GM12875 (cell line): ENCODE measurements at regions not wholly inside any gene's neighbourhood (a gene's known extent, or its start where the extent isn't known, plus 50 kb on each side); places are given as distances from the start of the nearest gene placed in this dataset.

Experiments used
- H3K4me3 ChIP-seq: one replicate; pipeline ENCODE4 v1.5.1; 2011; ENCODE audit warnings: low read depth, low read length, control low read depth
- CTCF ChIP-seq: IDR thresholded peaks from 2 replicates; pipeline ENCODE4 v1.5.1; 2011; ENCODE audit warnings: low read depth, mild to moderate bottlenecking, control low read depth, inconsistent platforms, low read length, moderate library complexity, borderline replicate concordance; ENCODE audit not compliant: insufficient read depth

- no peak overlapping the region for H3K4me3 ChIP-seq
- no peak for TF ChIP-seq CTCF
Measured at GRCh38 chr3:101066711-101067129, 73.5 kb upstream of the ABI3BP start.

DNA sequence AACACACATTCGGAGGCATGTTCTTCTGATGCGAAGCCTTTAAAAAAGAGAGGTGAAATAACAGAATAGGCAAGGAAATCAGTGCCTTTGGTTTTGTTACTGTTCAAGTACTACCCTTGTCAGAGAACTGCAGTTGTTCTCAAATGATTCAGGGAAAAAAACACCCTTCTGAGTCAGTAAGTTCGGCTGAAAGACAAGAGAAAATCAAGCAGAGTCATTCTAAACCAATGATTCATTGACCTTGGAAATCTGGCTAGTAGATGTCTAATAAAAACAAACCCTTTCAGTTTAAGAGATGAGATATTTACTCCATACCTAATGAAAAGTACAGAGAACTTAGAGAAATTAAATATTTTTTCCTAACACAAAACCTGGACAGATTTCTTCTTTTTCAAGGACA lies 72.7 kb upstream of the ABI3BP start:
- no peak overlapping the region for H3K4me3 ChIP-seq
- TF ChIP-seq CTCF, result no peak

- TF ChIP-seq CTCF, result no peak
- no peak overlapping the region for H3K4me3 ChIP-seq
Measured at GRCh38 chr3:101063401-101063800, 70.2 kb upstream of the ABI3BP start.

- H3K4me3 ChIP-seq, result no peak overlapping the region
- TF ChIP-seq CTCF, result no peak
Measured at GRCh38 chr3:101061312-101061711, 68.1 kb upstream of the ABI3BP start.

- no peak for TF ChIP-seq CTCF
- no peak overlapping the region for H3K4me3 ChIP-seq
Measured at GRCh38 chr3:101050866-101051265, 57.6 kb upstream of the ABI3BP start.

DNA sequence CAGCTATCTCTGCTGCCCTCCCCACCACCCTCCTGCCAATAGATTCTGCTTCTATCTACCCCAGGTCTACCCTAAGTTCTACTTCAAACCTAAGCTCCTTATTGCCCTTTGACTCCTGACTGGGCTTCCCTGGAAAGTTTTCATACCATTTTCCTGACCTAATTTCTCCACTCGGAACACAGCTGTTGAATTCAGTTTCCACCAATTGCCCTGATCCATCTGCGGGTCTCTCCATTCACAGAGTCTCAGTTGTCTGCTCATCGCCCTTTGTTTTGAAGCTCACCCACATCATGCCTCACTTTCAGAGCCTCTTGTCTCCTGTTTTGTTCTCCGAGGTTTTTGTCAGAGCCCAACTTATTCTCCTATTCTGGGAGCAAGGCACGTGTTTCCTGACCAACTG lies 56.8 kb upstream of the ABI3BP start:
- no peak for TF ChIP-seq CTCF
- no peak overlapping the region for H3K4me3 ChIP-seq

GRCh38 chr3:101049532-101049931 lies 56.3 kb upstream of the ABI3BP start:
- no peak overlapping the region for H3K4me3 ChIP-seq
- no peak for TF ChIP-seq CTCF
